WERI-Rb-1 (cell line): ENCODE measurements at regions not wholly inside any gene's neighbourhood (a gene's known extent, or its start where the extent isn't known, plus 50 kb on each side); places are given as distances from the start of the nearest gene placed in this dataset.

Experiments used
- DNase-seq: peaks from one replicate; pipeline ENCODE4 v3.0.0-alpha.2; 2020
- H3K27ac ChIP-seq: fragments of 250-450 bp; sonication (Bioruptor Pico); 2 replicates; pipeline ENCODE4 v1.5.1; 2020; ENCODE audit warnings: mild to moderate bottlenecking, moderate library complexity
- H3K27me3 ChIP-seq: fragments of 250-450 bp; sonication (Bioruptor Pico); 2 replicates; pipeline ENCODE4 v1.5.1; 2021; ENCODE audit warnings: mild to moderate bottlenecking, low read depth, moderate library complexity; ENCODE audit not compliant: insufficient read depth, severe bottlenecking
- H3K36me3 ChIP-seq: fragments of 250-450 bp; sonication (Bioruptor Pico); 2 replicates; pipeline ENCODE4 v1.5.1; 2020; ENCODE audit warnings: mild to moderate bottlenecking, moderate library complexity
- H3K4me3 ChIP-seq: 2 replicates; pipeline ENCODE4 v1.5.1; 2011; ENCODE audit warnings: low read depth, mild to moderate bottlenecking, control low read depth, low read length
- H3K9me3 ChIP-seq: fragments of 250-450 bp; sonication (Bioruptor Pico); 2 replicates; pipeline ENCODE4 v1.5.1; 2021; ENCODE audit warnings: mild to moderate bottlenecking, moderate library complexity; ENCODE audit not compliant: severe bottlenecking
- TF ChIP-seq, protein P1 (sequence below): IDR thresholded peaks from 2 replicates; pipeline ENCODE4 v1.5.1; 2011; ENCODE audit warnings: low read depth, mild to moderate bottlenecking, control low read depth, inconsistent platforms, low read length

DNA sequence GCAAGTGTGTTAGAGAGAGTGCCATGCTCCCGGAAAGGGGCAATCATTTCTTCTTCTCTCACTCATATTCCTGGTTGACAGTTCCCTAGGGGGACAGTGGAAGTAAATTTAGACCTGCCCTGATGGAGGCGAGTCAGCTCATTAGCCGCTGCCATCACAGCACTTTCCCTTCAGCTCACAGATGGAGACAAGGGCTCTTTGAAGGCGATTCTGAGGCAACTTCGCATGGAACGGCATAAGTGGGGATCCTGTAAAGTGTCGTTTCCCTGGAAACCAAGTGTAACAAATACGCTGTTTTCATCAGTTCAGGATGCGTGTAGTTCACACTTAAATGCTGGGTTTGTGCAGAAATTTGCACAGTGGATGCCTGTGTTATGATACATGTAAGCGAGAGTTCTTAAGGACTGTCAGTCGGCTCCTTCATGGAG lies 114.5 kb upstream of the TMPRSS15 start:
- no peak for DNase-seq
- TF ChIP-seq, protein P1, sequence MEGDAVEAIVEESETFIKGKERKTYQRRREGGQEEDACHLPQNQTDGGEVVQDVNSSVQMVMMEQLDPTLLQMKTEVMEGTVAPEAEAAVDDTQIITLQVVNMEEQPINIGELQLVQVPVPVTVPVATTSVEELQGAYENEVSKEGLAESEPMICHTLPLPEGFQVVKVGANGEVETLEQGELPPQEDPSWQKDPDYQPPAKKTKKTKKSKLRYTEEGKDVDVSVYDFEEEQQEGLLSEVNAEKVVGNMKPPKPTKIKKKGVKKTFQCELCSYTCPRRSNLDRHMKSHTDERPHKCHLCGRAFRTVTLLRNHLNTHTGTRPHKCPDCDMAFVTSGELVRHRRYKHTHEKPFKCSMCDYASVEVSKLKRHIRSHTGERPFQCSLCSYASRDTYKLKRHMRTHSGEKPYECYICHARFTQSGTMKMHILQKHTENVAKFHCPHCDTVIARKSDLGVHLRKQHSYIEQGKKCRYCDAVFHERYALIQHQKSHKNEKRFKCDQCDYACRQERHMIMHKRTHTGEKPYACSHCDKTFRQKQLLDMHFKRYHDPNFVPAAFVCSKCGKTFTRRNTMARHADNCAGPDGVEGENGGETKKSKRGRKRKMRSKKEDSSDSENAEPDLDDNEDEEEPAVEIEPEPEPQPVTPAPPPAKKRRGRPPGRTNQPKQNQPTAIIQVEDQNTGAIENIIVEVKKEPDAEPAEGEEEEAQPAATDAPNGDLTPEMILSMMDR, result no peak
- Histone ChIP-seq H3K36me3 (no peaks in the 10 kb centered on the region), H3K27me3 (peaks cover 8% of the 10 kb centered on the region), H3K27ac (no peak overlapping the region), H3K9me3 (no peaks in the 10 kb centered on the region), H3K4me3 (no peak overlapping the region)

DNA sequence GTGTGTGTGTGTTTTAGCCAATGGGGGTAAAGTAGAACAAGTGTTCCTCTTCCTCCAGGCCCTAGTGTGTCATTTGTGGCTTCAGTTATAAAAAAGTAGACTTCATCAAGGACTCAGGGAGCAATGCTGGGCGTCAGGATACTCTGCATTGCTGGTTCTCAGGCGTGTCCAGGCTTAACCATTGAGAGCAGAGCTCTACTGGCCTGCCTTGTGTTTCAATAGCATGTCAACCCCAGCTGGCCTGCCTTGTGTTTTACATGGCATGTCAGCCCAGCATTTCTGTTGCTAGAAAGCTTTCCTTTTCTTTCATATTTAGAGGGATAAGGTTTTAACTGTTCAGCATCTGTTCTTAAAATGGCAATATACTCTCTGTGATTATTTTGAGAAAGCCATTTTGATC lies 117.6 kb upstream of the TMPRSS15 start:
- no peaks in the 10 kb centered on the region for H3K36me3 ChIP-seq
- TF ChIP-seq, protein P1, result no peak

DNA sequence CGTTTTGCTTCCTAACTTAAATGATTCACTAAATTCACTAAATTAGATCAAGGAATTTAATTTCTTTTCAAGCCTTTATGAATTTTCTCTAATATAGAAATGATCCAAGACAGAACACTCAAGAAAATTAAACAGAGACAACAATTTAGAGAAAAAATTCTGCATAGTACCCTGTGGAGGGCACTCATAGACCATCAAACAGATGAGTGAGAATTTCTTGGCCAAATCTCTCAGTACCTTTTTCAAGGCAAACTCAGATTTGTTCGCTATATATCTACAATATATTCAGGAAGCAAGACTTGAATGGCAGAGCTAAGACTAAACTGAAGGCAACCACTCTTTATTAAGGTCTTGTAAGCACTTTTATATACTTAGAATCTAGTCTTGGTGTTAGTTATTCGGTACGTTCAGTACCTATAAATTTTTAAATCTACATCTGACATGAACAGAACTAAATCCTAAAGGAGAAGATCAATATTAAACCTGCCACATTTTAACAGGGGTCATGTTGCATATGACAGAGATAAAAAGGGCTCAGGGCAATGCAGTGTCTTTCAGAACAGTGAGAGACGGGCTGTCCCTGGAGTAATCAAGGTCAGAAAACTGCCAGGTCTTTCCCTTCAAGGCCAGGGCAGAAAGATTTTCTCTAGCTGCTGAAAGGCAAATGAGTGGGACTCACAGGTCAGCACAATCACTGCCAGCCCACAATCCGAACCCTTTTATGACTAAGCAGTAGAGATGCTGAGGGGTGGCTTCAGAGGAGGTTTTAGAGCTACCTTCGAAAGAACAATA lies 118.8 kb upstream of the TMPRSS15 start:
- Histone ChIP-seq H3K36me3 (no peaks in the 10 kb centered on the region), H3K27me3 (no peaks in the 10 kb centered on the region), H3K27ac (no peak overlapping the region), H3K9me3 (no peaks in the 10 kb centered on the region), H3K4me3 (no peak overlapping the region)
- TF ChIP-seq, protein P1, result 0 out of 2 replicates have a peak, but pooled peaks have one; percentile 18
- no peak for DNase-seq

More for the DNA sequence above, 117.6 kb upstream of the TMPRSS15 start:
- Histone ChIP-seq H3K27me3 (peaks cover 4% of the 10 kb centered on the region), H3K4me3 (no peak overlapping the region), H3K27ac (no peak overlapping the region), H3K9me3 (no peaks in the 10 kb centered on the region)
- no peak for DNase-seq

DNA sequence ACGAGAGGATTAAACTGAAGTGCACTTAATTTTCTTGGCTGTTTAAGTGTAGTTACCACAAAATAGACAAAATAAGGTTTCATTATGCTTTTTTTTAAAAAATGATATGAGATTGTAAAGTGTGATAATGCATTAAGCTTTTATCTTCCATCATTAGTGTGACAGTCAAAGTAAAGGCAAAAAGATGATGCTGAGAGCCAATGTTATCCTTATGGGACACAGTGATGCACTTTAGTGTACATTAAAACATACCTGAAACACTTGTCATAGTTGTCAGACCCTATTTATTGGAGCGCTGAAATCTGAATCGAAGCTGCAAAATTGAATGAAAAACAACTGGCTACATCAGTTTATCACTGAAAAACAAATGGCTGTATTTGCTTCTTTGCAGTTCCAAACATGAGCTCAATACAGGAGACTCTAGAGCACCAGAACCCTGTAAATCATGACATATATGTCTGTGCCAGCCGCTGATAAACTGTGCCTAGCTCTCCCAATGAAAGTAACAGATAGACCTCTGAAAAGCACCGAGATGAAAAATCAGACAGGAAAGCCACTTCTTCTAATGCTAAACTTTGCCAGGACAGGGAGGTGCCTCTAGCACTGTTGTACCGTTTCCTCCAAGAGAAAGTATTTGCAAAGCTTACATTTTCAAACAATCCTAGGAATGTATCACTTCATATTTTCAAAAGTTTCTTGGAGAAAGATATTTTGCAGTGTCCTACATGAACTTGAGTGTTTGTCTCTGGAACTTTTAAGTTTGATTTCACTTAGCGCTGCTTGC lies 120.7 kb upstream of the TMPRSS15 start:
- H3K27ac ChIP-seq, result no peak overlapping the region
- H3K36me3 ChIP-seq, result no peaks in the 10 kb centered on the region
- no peak for DNase-seq
- H3K4me3 ChIP-seq, result no peak overlapping the region
- no peaks in the 10 kb centered on the region for H3K27me3 ChIP-seq
- TF ChIP-seq, protein P1, result no peak
- no peaks in the 10 kb centered on the region for H3K9me3 ChIP-seq

DNA sequence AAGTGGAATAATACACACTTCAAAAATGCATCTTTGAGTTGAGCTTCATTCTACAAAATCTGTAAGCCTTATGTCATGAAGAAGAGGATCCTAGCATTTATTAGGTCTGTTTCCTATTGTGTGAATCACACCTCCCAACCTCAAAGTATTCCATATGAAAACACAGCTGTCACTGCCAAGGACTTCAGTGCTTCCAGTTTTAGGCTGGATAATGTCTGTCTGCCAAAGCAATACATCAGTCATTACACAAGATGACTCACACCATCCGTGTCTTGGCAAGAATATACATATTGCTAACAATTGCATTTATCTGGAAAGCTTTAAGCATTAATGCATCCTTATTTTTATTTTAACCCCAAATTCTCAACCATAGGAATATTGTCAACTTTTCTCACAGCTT lies 125.7 kb upstream of the TMPRSS15 start:
- TF ChIP-seq, protein P1, result no peak
- Histone ChIP-seq H3K4me3 (no peak overlapping the region), H3K27me3 (no peaks in the 10 kb centered on the region), H3K27ac (no peak overlapping the region), H3K36me3 (no peaks in the 10 kb centered on the region), H3K9me3 (no peaks in the 10 kb centered on the region)
- no peak for DNase-seq
